Esophagus muscularis mucosa (tissue), 4 donors: ENCODE measurements at regions not wholly inside any gene's neighbourhood (a gene's known extent, or its start where the extent isn't known, plus 50 kb on each side); places are given as distances from the start of the nearest gene placed in this dataset.

Source experiments
- EP300 ChIP-seq: sonication (generic); formaldehyde crosslinking; IDR thresholded peaks from one replicate; pipeline ENCODE4 v1.6.1; 2017; ENCODE audit warnings: antibody characterized with exemption
- POLR2A ChIP-seq: fragments of 450-650 bp; IDR thresholded peaks from one replicate; pipeline ENCODE4 v1.6.1; 2017; ENCODE audit warnings: antibody characterized with exemption, moderate library complexity, mild to moderate bottlenecking, low read depth
- POLR2AphosphoS5 ChIP-seq, 2 donors: sonication (generic); formaldehyde crosslinking; IDR thresholded peaks; one replicate each; pipeline ENCODE4 v1.6.1; 2017; ENCODE audit warnings: antibody characterized with exemption in 2 of 2
- TF ChIP-seq, protein P1 (sequence below), 3 experiments: fragments of 200-600 bp in 2 of 3; fragments of 450-650 bp in 1 of 3; sonication (generic) in 2 of 3; IDR thresholded peaks; one replicate each; pipeline ENCODE4 v1.5.1; 2017 to 2019; ENCODE audit warnings: antibody characterized with exemption in 3 of 3, mild to moderate bottlenecking in 2 of 3, moderate library complexity in 1 of 3

DNA sequence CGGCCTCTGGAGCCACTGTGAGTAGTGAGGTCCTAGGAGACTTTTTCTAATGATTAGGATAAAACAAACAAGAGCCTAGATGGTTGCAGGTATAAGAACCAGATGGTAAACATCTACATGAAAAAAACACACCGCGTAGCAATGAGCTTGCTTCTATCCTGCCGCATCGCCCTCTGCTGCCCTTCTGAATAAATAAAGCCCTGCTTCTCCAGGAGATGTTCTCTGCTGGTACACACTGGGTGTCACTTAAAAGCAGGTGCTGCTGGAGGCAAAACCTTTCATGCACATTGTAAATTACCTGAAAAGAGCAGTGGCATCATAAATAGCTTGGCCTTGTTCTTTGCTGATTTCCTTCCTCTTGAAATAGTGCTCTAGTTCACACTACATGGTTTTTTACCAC, 164.4 kb upstream of the TOPAZ1 start:
- TF ChIP-seq, protein P1, sequence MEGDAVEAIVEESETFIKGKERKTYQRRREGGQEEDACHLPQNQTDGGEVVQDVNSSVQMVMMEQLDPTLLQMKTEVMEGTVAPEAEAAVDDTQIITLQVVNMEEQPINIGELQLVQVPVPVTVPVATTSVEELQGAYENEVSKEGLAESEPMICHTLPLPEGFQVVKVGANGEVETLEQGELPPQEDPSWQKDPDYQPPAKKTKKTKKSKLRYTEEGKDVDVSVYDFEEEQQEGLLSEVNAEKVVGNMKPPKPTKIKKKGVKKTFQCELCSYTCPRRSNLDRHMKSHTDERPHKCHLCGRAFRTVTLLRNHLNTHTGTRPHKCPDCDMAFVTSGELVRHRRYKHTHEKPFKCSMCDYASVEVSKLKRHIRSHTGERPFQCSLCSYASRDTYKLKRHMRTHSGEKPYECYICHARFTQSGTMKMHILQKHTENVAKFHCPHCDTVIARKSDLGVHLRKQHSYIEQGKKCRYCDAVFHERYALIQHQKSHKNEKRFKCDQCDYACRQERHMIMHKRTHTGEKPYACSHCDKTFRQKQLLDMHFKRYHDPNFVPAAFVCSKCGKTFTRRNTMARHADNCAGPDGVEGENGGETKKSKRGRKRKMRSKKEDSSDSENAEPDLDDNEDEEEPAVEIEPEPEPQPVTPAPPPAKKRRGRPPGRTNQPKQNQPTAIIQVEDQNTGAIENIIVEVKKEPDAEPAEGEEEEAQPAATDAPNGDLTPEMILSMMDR (IDR thresholded peaks at IDR 0.05), result no peak
- no peak for TF ChIP-seq POLR2AphosphoS5 (IDR thresholded peaks at IDR 0.05)
- TF ChIP-seq POLR2A, result no peak
- no peak for TF ChIP-seq EP300
